DND-41 (cell line): ENCODE measurements at regions not wholly inside any gene's neighbourhood (a gene's known extent, or its start where the extent isn't known, plus 50 kb on each side); places are given as distances from the start of the nearest gene placed in this dataset.

Experiments
- ATAC-seq: fragments of 200-7000 bp; cut with Tn5 transposase; 3 replicates; pipeline ENCODE4 v1.9.1; 2021; ENCODE audit warnings: low read depth; ENCODE audit not compliant: insufficient read depth
- DNase-seq: peaks from one replicate; pipeline ENCODE4 v3.0.0-alpha.2; 2020
- H2AFZ ChIP-seq: 2 replicates; pipeline ENCODE4 v1.6.0; 2012; ENCODE audit warnings: low read depth, low read length
- H3K27ac ChIP-seq: 2 replicates; pipeline ENCODE4 v1.5.1; 2012; ENCODE audit warnings: low read length, inconsistent platforms
- H3K27me3 ChIP-seq: fragments of 200-600 bp; sonication (generic); 2 replicates; pipeline ENCODE4 v1.6.0; 2012; ENCODE audit warnings: low read length, mild to moderate bottlenecking, inconsistent platforms; ENCODE audit not compliant: insufficient read depth, poor library complexity
- H3K36me3 ChIP-seq: 2 replicates; pipeline ENCODE4 v1.5.1; 2012; ENCODE audit warnings: low read length, inconsistent platforms; ENCODE audit not compliant: insufficient read depth
- H3K4me1 ChIP-seq: 2 replicates; pipeline ENCODE4 v1.5.1; 2012; ENCODE audit warnings: mild to moderate bottlenecking, low read length; ENCODE audit not compliant: insufficient read depth
- H3K4me2 ChIP-seq: 2 replicates; pipeline ENCODE4 v1.6.0; 2012; ENCODE audit warnings: mild to moderate bottlenecking, moderate library complexity, low read length, inconsistent platforms; ENCODE audit not compliant: insufficient read depth
- H3K4me3 ChIP-seq, 2 experiments: fragments of 200-600 bp in 1 of 2; shearing (Covaris generic) in 1 of 2; 2 replicates each; pipeline ENCODE4 v1.5.1; 2012 to 2016; ENCODE audit warnings: inconsistent platforms in 2 of 2, low read length in 2 of 2, mild to moderate bottlenecking in 2 of 2, low read depth in 1 of 2, moderate library complexity in 1 of 2
- H3K79me2 ChIP-seq: 2 replicates; pipeline ENCODE4 v1.6.0; 2012; ENCODE audit warnings: low read length, inconsistent platforms; ENCODE audit not compliant: insufficient read depth
- H3K9ac ChIP-seq: 2 replicates; pipeline ENCODE4 v1.6.0; 2012; ENCODE audit warnings: low read depth, mild to moderate bottlenecking, inconsistent platforms, low read length, moderate library complexity
- H3K9me3 ChIP-seq: 2 replicates; pipeline ENCODE4 v1.5.1; 2012; ENCODE audit warnings: low read length, moderate library complexity, mild to moderate bottlenecking, inconsistent platforms; ENCODE audit not compliant: insufficient read depth, severe bottlenecking
- H4K20me1 ChIP-seq: 2 replicates; pipeline ENCODE4 v1.6.0; 2012; ENCODE audit warnings: low read length; ENCODE audit not compliant: insufficient read depth
- CTCF ChIP-seq: IDR thresholded peaks from 2 replicates; pipeline ENCODE4 v1.5.1; 2012; ENCODE audit warnings: borderline replicate concordance, low read length, moderate library complexity, mild to moderate bottlenecking; ENCODE audit not compliant: poor library complexity, severe bottlenecking; ENCODE audit errors: extremely low read depth
- EZH2 ChIP-seq: IDR thresholded peaks from 3 replicates; pipeline ENCODE4 v1.6.1; 2012; ENCODE audit warnings: borderline replicate concordance, low read depth, mild to moderate bottlenecking, moderate library complexity, low read length, inconsistent platforms; ENCODE audit not compliant: severe bottlenecking

DNA sequence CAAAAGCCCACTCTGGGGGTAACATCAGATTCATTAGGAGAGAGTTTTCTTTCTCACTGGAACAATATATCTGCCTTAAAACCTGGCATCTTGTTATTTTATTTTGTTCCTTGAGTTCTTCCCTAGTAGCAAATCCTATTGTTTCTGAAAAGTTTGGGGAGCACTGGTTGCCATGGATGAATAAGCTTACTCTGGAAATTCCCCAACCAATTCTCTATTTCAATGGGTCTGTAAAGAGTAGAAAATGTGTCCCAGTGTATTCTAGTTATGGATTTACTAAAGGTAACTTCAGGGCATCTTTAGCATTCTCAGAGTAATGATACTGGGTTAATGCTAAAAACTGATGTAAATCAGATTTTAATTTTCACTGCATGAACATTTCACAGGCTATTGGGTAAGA, 94.2 kb upstream of the S1PR3 start:
- no peaks in the 10 kb centered on the region for H3K36me3 ChIP-seq
- no peak overlapping the region for H3K4me3 ChIP-seq
- DNase-seq (no peak), ATAC-seq (no peak)
- no peak overlapping the region for H3K4me2 ChIP-seq
- H3K27me3 ChIP-seq, result no peaks in the 10 kb centered on the region
- no peaks in the 10 kb centered on the region for H4K20me1 ChIP-seq
- H3K4me1 ChIP-seq, result no peaks in the 10 kb centered on the region
- TF ChIP-seq CTCF (no peak), EZH2 (no peak)
- H2AFZ ChIP-seq, result no peak overlapping the region
- peaks cover 3% of the 10 kb centered on the region for H3K9me3 ChIP-seq
- H3K79me2 ChIP-seq, result no peaks in the 10 kb centered on the region
- H3K9ac ChIP-seq, result no peak overlapping the region
- no peak overlapping the region for H3K27ac ChIP-seq

DNA sequence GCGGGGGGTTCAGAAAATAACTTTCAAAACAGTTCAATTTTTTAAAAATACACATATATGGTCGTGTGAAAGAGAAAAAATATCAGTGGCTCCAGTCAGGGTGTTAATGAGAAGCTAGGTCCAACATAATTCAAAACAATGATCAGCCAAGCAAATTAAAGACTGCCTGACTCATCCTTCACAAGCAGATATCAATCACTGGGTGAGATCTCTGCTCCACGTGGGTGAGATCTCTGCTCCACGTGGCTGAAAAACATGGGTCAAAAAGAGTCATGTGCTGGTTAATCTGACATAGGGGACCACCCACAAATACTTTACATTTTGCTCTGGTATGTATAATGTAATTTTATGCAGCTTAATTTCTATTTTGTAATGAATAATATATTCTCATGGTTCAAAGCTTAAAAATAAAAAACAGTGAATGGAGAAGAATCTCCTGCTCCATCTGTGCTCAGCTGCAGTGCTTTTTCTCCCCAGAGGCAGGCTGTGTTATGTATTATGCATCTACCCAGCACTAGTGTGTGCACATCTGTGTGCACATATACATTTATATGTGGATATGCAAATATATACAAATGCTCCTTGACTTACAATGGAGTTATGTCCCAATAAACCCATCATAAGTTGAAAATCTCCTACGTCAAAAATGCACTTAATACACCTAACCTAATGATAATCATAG, 93.1 kb upstream of the S1PR3 start:
- no peak overlapping the region for H3K4me2 ChIP-seq
- no peak overlapping the region for H3K4me3 ChIP-seq
- no peak overlapping the region for H3K9ac ChIP-seq
- H2AFZ ChIP-seq, result no peak overlapping the region
- H3K27me3 ChIP-seq, result no peaks in the 10 kb centered on the region
- no peak overlapping the region for H3K27ac ChIP-seq
- peaks cover 3% of the 10 kb centered on the region for H3K9me3 ChIP-seq
- H3K36me3 ChIP-seq, result no peaks in the 10 kb centered on the region
- DNase-seq (no peak), ATAC-seq (no peak)
- no peaks in the 10 kb centered on the region for H3K79me2 ChIP-seq
- H4K20me1 ChIP-seq, result no peaks in the 10 kb centered on the region
- H3K4me1 ChIP-seq, result no peaks in the 10 kb centered on the region
- TF ChIP-seq EZH2 (no peak), CTCF (no peak)

DNA sequence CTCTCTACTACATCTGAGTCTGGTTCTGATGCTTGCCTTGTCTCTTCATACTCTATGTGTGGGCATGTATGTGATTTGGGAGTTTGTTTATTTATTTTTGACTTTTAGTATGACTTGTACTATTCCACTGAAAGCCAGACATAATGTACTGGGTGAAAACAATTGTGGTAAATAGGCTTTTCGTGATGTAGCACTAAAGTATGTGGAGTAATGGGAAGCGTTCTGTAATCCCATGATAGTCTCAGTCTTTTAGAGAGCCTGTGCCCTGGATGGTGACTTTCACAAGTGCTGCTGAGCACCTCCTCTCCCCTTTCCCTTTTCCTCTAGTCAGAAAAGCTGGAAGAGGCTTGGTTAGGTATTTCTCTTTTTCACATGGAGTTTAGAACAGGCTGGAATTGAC, 85.8 kb upstream of the S1PR3 start:
- ATAC-seq, result no peak
- Histone ChIP-seq H3K9me3 (no peaks in the 10 kb centered on the region), H3K4me2 (no peak overlapping the region), H3K36me3 (no peaks in the 10 kb centered on the region), H3K9ac (no peak overlapping the region), H3K4me1 (no peaks in the 10 kb centered on the region), H3K27ac (no peak overlapping the region), H3K4me3 (no peak overlapping the region), H3K79me2 (no peaks in the 10 kb centered on the region), H2AFZ (no peak overlapping the region), H4K20me1 (no peaks in the 10 kb centered on the region), H3K27me3 (no peaks in the 10 kb centered on the region)
- no peak for DNase-seq
- TF ChIP-seq CTCF (no peak), EZH2 (no peak)

DNA sequence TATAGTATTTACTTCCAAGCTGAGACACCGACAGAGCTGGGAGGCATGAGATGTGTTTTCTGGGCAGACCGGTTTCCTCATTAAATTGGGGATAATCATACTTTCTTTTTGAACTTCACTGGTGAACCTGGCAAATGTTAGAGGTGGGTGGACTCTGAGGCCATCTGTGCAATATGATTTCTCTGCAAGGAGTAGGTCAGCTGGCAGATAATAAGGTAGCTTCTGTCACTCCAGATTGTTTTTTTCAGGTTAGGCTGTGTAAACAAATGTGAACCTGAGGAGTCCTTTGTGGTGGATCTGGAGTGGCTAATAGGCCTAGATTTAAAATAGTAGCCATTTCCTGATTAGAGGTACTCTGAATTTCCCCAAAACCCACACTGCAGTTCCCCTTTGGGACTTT, 75.4 kb upstream of the S1PR3 start:
- no peaks in the 10 kb centered on the region for H3K27me3 ChIP-seq
- no peaks in the 10 kb centered on the region for H3K79me2 ChIP-seq
- no peaks in the 10 kb centered on the region for H4K20me1 ChIP-seq
- H2AFZ ChIP-seq, result no peak overlapping the region
- H3K9ac ChIP-seq, result no peak overlapping the region
- peaks cover 9% of the 10 kb centered on the region for H3K4me1 ChIP-seq
- peaks cover 20% of the 10 kb centered on the region for H3K9me3 ChIP-seq
- TF ChIP-seq CTCF, result no peak
- TF ChIP-seq EZH2, result no peak
- no peak overlapping the region for H3K27ac ChIP-seq
- H3K36me3 ChIP-seq, result no peaks in the 10 kb centered on the region
- no peak for DNase-seq
- no peak for ATAC-seq
- no peak overlapping the region for H3K4me3 ChIP-seq
- no peak overlapping the region for H3K4me2 ChIP-seq
